A549 (cell line): ENCODE measurements at regions not wholly inside any gene's neighbourhood (a gene's known extent, or its start where the extent isn't known, plus 50 kb on each side); places are given as distances from the start of the nearest gene placed in this dataset.

Experiments
- ATAC-seq, 2 experiments: fragments of 200-7000 bp in 1 of 2; fragments of >200 bp in 1 of 2; cut with Nextera tagmentation in 1 of 2; cut with Tn5 transposase in 1 of 2; 3 replicates each; pipeline versions ENCODE4 v1.8.0 to v1.9.1; 2018 to 2020; ENCODE audit warnings: mild to moderate bottlenecking in 1 of 2, moderate library complexity in 1 of 2
- CTCF ChIA-PET: fragments of 300-600 bp; sonication (Branson Sonifier 250); formaldehyde crosslinking; extraction: SDS; loops from one replicate; lab custom pipeline; 2021; ENCODE audit warnings: antibody characterized with exemption, inconsistent platforms; lab: Yijun Ruan, JAX
- POLR2A ChIA-PET: fragments of 350-600 bp; formaldehyde crosslinking; extraction: SDS; loops from one replicate; lab custom pipeline; 2021; ENCODE audit warnings: antibody characterized with exemption, inconsistent platforms; lab: Yijun Ruan, JAX
- DNase-seq, 2 experiments: peaks; one replicate each; pipeline versions ENCODE4 v3.0.0 to v3.0.0-alpha.2; 2011 to 2016; ENCODE audit warnings: low read depth in 1 of 2, low spot score in 1 of 2
- FAIRE-seq: peaks from 2 replicates; lab custom pipeline; 2011; peaks lifted over from hg19 to GRCh38; lab: Jason Lieb, UNC
- H3K27ac ChIP-seq, 2 experiments: fragments of >200 bp; sonication (Bioruptor Twin); formaldehyde crosslinking; 3 replicates each; pipeline ENCODE4 v1.5.1; 2016 to 2017
- H3K4me1 ChIP-seq: fragments of >200 bp; sonication (Bioruptor Twin); formaldehyde crosslinking; 3 replicates; pipeline ENCODE4 v1.6.1; 2016
- H3K4me2 ChIP-seq: fragments of >200 bp; sonication (Bioruptor Twin); formaldehyde crosslinking; 3 replicates; pipeline ENCODE4 v1.6.1; 2016
- H3K4me3 ChIP-seq: fragments of >200 bp; sonication (Bioruptor Twin); formaldehyde crosslinking; 3 replicates; pipeline ENCODE4 v1.5.1; 2016
- H3K9me3 ChIP-seq: fragments of >200 bp; sonication (Bioruptor Twin); formaldehyde crosslinking; 3 replicates; pipeline ENCODE4 v1.6.1; 2016
- CEBPB ChIP-seq, 2 experiments: fragments of >200 bp in 1 of 2; sonication (Bioruptor Twin) in 1 of 2; formaldehyde crosslinking in 1 of 2; IDR thresholded peaks; 2 replicates each; pipeline ENCODE4 v1.6.1; 2012 to 2016
- EP300 ChIP-seq, 2 experiments: fragments of >200 bp; sonication (Bioruptor Twin); formaldehyde crosslinking; IDR thresholded peaks; 2 replicates in 1 of 2; 3 replicates in 1 of 2; pipeline ENCODE4 v1.6.1; 2016 to 2017
- HDAC2 ChIP-seq: fragments of 200-600 bp; sonication (generic); IDR thresholded peaks from 2 replicates; pipeline ENCODE4 v1.6.1; 2016
- HOXA7 ChIP-seq: fragments of 250-450 bp; sonication (Bioruptor Pico); IDR thresholded peaks from 2 replicates; pipeline ENCODE4 v1.5.0; 2020; ENCODE audit warnings: mild to moderate bottlenecking, moderate library complexity
- HOXB5 ChIP-seq: fragments of 250-450 bp; sonication (Bioruptor Pico); IDR thresholded peaks from 2 replicates; pipeline ENCODE4 v1.5.0; 2020; ENCODE audit warnings: mild to moderate bottlenecking, moderate library complexity
- MAZ ChIP-seq: fragments of 150-350 bp; IDR thresholded peaks from 2 replicates; pipeline ENCODE4 v1.6.1; 2014; ENCODE audit warnings: antibody characterized with exemption, low read depth, low read length, borderline replicate concordance
- NFE2L2 ChIP-seq: fragments of 150-350 bp; conservative IDR thresholded peaks from 2 replicates; pipeline ENCODE4 v1.6.1; 2014; ENCODE audit warnings: low read length
- POLR2A ChIP-seq: IDR thresholded peaks from 2 replicates; pipeline ENCODE4 v1.6.1; 2012; ENCODE audit warnings: mild to moderate bottlenecking, low read length
- TFCP2L1 ChIP-seq: fragments of 250-450 bp; sonication (Bioruptor Pico); IDR thresholded peaks from 2 replicates; pipeline ENCODE4 v1.5.0; 2021; ENCODE audit warnings: mild to moderate bottlenecking
- TP53 ChIP-seq: fragments of 250-450 bp; sonication (Bioruptor Pico); IDR thresholded peaks from 2 replicates; pipeline ENCODE4 v1.5.0; 2021; ENCODE audit warnings: mild to moderate bottlenecking, moderate library complexity
- ZC3H11A ChIP-seq: fragments of 450-650 bp; IDR thresholded peaks from 2 replicates; pipeline ENCODE4 v1.6.1; 2014; ENCODE audit warnings: antibody characterized with exemption, mild to moderate bottlenecking
- WGBS: methylation state at CpG from one replicate; pipeline ENCODE4 v1.1.6; 2017; ENCODE audit errors: missing lambda C conversion rate; 5-methylcytosine and 5-hydroxymethylcytosine counted together
- TF ChIP-seq, protein P1 (sequence below): fragments of 250-450 bp; sonication (Bioruptor Pico); IDR thresholded peaks from 2 replicates; pipeline ENCODE4 v1.5.0; 2020; ENCODE audit warnings: low read depth, mild to moderate bottlenecking, moderate library complexity
- TF ChIP-seq, protein P2 (sequence below): IDR thresholded peaks from 2 replicates; pipeline ENCODE4 v1.6.1; 2012; ENCODE audit warnings: low read depth, borderline replicate concordance
- TF ChIP-seq, protein P3 (sequence below): fragments of >200 bp; sonication (Bioruptor Twin); formaldehyde crosslinking; IDR thresholded peaks from 3 replicates; pipeline ENCODE4 v1.6.1; 2016
- TF ChIP-seq, protein P4 (sequence below): fragments of >200 bp; sonication (Bioruptor Twin); formaldehyde crosslinking; IDR thresholded peaks from 2 replicates; pipeline ENCODE4 v1.6.1; 2016
- TF ChIP-seq, protein P5 (sequence below): IDR thresholded peaks from 2 replicates; pipeline ENCODE4 v1.6.1; 2012

DNA sequence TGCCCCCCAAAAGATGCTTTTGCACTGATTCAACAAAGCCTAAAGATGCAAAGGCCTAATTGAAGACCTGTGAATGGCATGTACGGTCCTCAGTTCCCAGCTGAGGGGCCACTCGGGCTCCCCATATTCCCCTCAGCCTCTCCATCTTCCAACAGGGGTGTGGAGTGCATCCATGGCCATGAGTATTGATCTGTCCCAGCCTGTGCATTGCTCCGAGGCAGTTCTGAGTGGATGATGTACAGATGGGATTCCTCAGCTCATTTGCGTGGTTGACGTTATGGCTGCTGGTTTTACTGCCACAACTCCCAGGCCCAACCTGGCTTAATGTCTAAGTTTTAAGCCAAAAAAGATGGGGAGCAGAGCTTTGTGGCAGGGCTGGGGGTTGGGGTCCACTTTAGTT, 162.7 kb upstream of the ZNF267 start:
- Histone ChIP-seq H3K27ac (no peak overlapping the region), H3K4me3 (no peak overlapping the region), H3K4me2 (no peak overlapping the region), H3K4me1 (0 out of 3 replicates have a peak, but pooled peaks cover 6% of the 10 kb centered on the region), H3K9me3 (peaks cover 6% of the 10 kb centered on the region; the same call in 1 of the 3 replicates)
- ATAC-seq (no peak), DNase-seq (no peak), FAIRE-seq (no peak)
- no peak for TF ChIP-seq ZC3H11A
- TF ChIP-seq, protein P1, sequence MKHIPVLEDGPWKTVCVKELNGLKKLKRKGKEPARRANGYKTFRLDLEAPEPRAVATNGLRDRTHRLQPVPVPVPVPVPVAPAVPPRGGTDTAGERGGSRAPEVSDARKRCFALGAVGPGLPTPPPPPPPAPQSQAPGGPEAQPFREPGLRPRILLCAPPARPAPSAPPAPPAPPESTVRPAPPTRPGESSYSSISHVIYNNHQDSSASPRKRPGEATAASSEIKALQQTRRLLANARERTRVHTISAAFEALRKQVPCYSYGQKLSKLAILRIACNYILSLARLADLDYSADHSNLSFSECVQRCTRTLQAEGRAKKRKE (CRISPR knock-in tag): no peak
- TF ChIP-seq TFCP2L1 (CRISPR knock-in tag): no peak
- TF ChIP-seq, protein P2, sequence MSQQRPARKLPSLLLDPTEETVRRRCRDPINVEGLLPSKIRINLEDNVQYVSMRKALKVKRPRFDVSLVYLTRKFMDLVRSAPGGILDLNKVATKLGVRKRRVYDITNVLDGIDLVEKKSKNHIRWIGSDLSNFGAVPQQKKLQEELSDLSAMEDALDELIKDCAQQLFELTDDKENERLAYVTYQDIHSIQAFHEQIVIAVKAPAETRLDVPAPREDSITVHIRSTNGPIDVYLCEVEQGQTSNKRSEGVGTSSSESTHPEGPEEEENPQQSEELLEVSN: no peak
- TF ChIP-seq EP300 (IDR thresholded peaks at IDR 0.05): no peak
- TF ChIP-seq, protein P3, sequence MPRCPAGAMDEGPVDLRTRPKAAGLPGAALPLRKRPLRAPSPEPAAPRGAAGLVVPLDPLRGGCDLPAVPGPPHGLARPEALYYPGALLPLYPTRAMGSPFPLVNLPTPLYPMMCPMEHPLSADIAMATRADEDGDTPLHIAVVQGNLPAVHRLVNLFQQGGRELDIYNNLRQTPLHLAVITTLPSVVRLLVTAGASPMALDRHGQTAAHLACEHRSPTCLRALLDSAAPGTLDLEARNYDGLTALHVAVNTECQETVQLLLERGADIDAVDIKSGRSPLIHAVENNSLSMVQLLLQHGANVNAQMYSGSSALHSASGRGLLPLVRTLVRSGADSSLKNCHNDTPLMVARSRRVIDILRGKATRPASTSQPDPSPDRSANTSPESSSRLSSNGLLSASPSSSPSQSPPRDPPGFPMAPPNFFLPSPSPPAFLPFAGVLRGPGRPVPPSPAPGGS: no peak
- no peak for TF ChIP-seq POLR2A
- TF ChIP-seq HOXA7 (CRISPR knock-in tag): no peak
- WGBS: 83% methylated on average over 5 of the region's 5 CpGs
- POLR2A ChIA-PET: no interaction called here
- CTCF ChIA-PET: interaction anchor here (2.4 kb wide), 1 partner anchor 9 kb away, joined by 12 read pairs; no protein-coding TSS in a partner anchor

DNA sequence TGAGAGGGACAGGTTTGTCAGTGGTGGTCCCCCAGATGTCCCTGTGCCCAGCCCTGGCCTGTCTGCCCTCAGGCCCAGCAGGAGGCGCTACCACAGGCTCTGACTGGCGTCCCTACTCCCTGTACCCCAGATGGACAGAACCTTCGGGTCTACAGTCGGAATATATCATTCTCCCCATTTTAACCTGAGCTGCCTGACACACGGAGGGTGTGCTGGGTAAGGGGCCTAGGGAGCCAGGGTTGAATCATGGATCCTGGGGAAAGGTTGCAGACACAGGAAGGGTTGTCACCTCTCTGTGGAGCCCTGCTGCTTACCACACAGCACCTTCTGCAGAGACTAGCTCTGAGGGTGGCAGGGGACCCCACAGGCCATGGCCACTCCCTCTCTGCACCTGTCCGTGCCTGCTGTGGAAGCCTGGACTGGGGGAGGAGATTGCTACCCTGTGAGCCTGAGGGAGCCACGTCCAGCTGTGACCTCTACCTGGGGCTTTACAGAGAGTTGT, 162.2 kb upstream of the ZNF267 start:
- 80% methylated on average over 7 of the region's 7 CpGs for WGBS
- TF ChIP-seq NFE2L2: no peak
- no peak for TF ChIP-seq HDAC2
- TF ChIP-seq MAZ: no peak
- Histone ChIP-seq H3K9me3 (peaks cover 10% of the 10 kb centered on the region; the same call in 1 of the 3 replicates), H3K27ac (no peak overlapping the region), H3K4me3 (no peak overlapping the region), H3K4me1 (0 out of 3 replicates have a peak, but pooled peaks cover 6% of the 10 kb centered on the region), H3K4me2 (no peak overlapping the region)
- CTCF ChIA-PET: interaction anchor here (2.4 kb wide), 1 partner anchor 10 kb away, joined by 12 read pairs; no protein-coding TSS in a partner anchor
- FAIRE-seq: no peak
- no peak for ATAC-seq
- DNase-seq: no peak
- POLR2A ChIA-PET: no interaction called here

DNA sequence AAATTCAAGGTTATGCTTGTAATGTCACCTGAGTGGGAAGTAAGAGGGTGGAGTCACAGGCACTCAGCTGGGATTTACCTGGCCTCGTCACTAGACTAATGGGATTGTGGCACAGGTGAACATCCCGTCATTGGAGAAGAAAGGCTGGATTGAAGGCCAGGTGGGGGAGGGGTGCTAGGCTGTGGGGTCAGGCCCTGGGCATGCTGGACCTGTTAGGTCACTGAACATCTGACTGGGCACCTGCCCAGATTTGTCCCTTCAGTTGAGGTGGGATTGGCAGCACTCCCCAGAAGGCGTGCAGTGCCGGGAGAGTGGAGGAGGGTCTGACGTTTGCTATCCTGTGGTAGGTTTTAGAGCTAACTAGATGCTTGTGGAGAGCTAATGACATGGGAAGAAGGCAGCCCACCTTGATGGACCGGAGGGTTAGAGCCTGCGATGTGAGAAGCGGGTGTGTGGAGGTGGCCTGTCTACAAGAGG, 161.5 kb upstream of the ZNF267 start:
- POLR2A ChIA-PET: no interaction called here
- peaks cover 10% of the 10 kb centered on the region; the same call in 1 of the 3 replicates for H3K9me3 ChIP-seq
- 96% methylated on average over 8 of the region's 8 CpGs for WGBS

More for the DNA sequence above, 161.5 kb upstream of the ZNF267 start:
- ATAC-seq: no peak
- Histone ChIP-seq H3K4me3 (no peak overlapping the region), H3K27ac (no peak overlapping the region), H3K4me2 (no peak overlapping the region), H3K4me1 (0 out of 3 replicates have a peak, but pooled peaks cover 6% of the 10 kb centered on the region)
- TF ChIP-seq POLR2A: no peak
- TF ChIP-seq, protein P4, sequence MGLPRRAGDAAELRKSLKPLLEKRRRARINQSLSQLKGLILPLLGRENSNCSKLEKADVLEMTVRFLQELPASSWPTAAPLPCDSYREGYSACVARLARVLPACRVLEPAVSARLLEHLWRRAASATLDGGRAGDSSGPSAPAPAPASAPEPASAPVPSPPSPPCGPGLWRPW: no peak
- TF ChIP-seq TP53 (CRISPR knock-in tag): no peak
- TF ChIP-seq, protein P5, sequence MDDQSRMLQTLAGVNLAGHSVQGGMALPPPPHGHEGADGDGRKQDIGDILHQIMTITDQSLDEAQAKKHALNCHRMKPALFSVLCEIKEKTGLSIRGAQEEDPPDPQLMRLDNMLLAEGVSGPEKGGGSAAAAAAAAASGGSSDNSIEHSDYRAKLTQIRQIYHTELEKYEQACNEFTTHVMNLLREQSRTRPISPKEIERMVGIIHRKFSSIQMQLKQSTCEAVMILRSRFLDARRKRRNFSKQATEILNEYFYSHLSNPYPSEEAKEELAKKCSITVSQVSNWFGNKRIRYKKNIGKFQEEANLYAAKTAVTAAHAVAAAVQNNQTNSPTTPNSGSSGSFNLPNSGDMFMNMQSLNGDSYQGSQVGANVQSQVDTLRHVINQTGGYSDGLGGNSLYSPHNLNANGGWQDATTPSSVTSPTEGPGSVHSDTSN: no peak
- no peak for TF ChIP-seq HOXB5 (CRISPR knock-in tag)
- no peak for TF ChIP-seq CEBPB (IDR thresholded peaks at IDR 0.05)
- TF ChIP-seq MAZ: no peak
- FAIRE-seq: no peak
- no peak for DNase-seq
- CTCF ChIA-PET: interaction anchor here (2.4 kb wide), 1 partner anchor 10 kb away, joined by 12 read pairs; no protein-coding TSS in a partner anchor
